ENCODE measurements at regions not wholly inside any gene's neighbourhood (a gene's known extent, or its start where the extent isn't known, plus 50 kb on each side); places are given as distances from the start of the nearest gene placed in this dataset.

GRCh38 chr3:162152636-162153035, 656.0 kb downstream of the OTOL1 start:
- TF ChIP-seq CTCF (IDR thresholded peaks at IDR 0.05): no peak
- TF ChIP-seq POLR2A (IDR thresholded peaks at IDR 0.05): no peak
- Histone ChIP-seq H3K4me3 (no peak overlapping the region), H3K9me3 (no peaks in the 10 kb centered on the region), H3K4me1 (no peaks in the 10 kb centered on the region), H3K27me3 (no peaks in the 10 kb centered on the region), H3K27ac (no peak overlapping the region), H3K36me3 (replicated peaks in 1 of 2; ENCODE audit: insufficient read depth in 1 of 2, low read depth in 2 of 2) (no peaks in the 10 kb centered on the region)
- ATAC-seq (no peak), DNase-seq (no peak)
- intact Hi-C loops (cut with DNase I): no loop called here
- 49 to 59% methylated on average over 2 of the region's 2 CpGs for WGBS, 2 donors

GRCh38 chr3:162161595-162161994, 665.0 kb downstream of the OTOL1 start:
- intact Hi-C loops (cut with DNase I): no loop called here
- Histone ChIP-seq H3K9me3 (no peaks in the 10 kb centered on the region), H3K36me3 (replicated peaks in 1 of 2; ENCODE audit: insufficient read depth in 1 of 2, low read depth in 2 of 2) (no peaks in the 10 kb centered on the region), H3K4me3 (no peak overlapping the region), H3K4me1 (no peaks in the 10 kb centered on the region), H3K27ac (no peak overlapping the region), H3K27me3 (no peaks in the 10 kb centered on the region)
- DNase-seq: no peak
- TF ChIP-seq CTCF (IDR thresholded peaks at IDR 0.05) (no peak), POLR2A (IDR thresholded peaks at IDR 0.05) (no peak)
- ATAC-seq: no peak

- DNase-seq: no peak
- Histone ChIP-seq H3K4me3 (no peak overlapping the region), H3K27me3 (no peaks in the 10 kb centered on the region), H3K36me3 (replicated peaks in 1 of 2; ENCODE audit: insufficient read depth in 1 of 2, low read depth in 2 of 2) (no peaks in the 10 kb centered on the region), H3K27ac (no peak overlapping the region), H3K9me3 (no peaks in the 10 kb centered on the region), H3K4me1 (no peaks in the 10 kb centered on the region)
- no peak for TF ChIP-seq POLR2A (IDR thresholded peaks at IDR 0.05)
- TF ChIP-seq CTCF (IDR thresholded peaks at IDR 0.05): no peak
- no peak for ATAC-seq
- intact Hi-C loops (cut with DNase I): no loop called here
Observed at GRCh38 chr3:162165346-162165745, 668.7 kb downstream of the OTOL1 start.

- Histone ChIP-seq H3K4me1 (no peaks in the 10 kb centered on the region), H3K9me3 (no peaks in the 10 kb centered on the region), H3K36me3 (replicated peaks in 1 of 2; ENCODE audit: insufficient read depth in 1 of 2, low read depth in 2 of 2) (no peaks in the 10 kb centered on the region), H3K4me3 (no peak overlapping the region), H3K27ac (no peak overlapping the region), H3K27me3 (no peaks in the 10 kb centered on the region)
- intact Hi-C loops (cut with DNase I): no loop called here
- DNase-seq (no peak), ATAC-seq (no peak)
- WGBS, 2 donors: 42 to 56% methylated on average over 3 of the region's 3 CpGs
- TF ChIP-seq POLR2A (IDR thresholded peaks at IDR 0.05): no peak
- no peak for TF ChIP-seq CTCF (IDR thresholded peaks at IDR 0.05)
Observed at GRCh38 chr3:162166543-162166942, 669.9 kb downstream of the OTOL1 start.

- H3K27me3 ChIP-seq: no peaks in the 10 kb centered on the region
- no peak for ATAC-seq
- no peak for TF ChIP-seq CTCF (IDR thresholded peaks at IDR 0.05)
- no peak for TF ChIP-seq POLR2A (IDR thresholded peaks at IDR 0.05)
- no peaks in the 10 kb centered on the region for H3K4me1 ChIP-seq
- no peak overlapping the region for H3K27ac ChIP-seq
- no peak overlapping the region for H3K4me3 ChIP-seq
- intact Hi-C loops (cut with DNase I): no loop called here
- 53 to 54% methylated on average over 2 of the region's 2 CpGs for WGBS, 2 donors
- H3K9me3 ChIP-seq: no peaks in the 10 kb centered on the region
- DNase-seq: no peak
- H3K36me3 ChIP-seq (replicated peaks in 1 of 2; ENCODE audit: insufficient read depth in 1 of 2, low read depth in 2 of 2): no peaks in the 10 kb centered on the region
Observed at GRCh38 chr3:162168715-162169114, 672.1 kb downstream of the OTOL1 start.

Data from body of pancreas (tissue), 4 donors.